GM18505 (cell line): ENCODE measurements at regions not wholly inside any gene's neighbourhood (a gene's known extent, or its start where the extent isn't known, plus 50 kb on each side); places are given as distances from the start of the nearest gene placed in this dataset.

Experiments used
- ATAC-seq: cut with Tn5 transposase; IDR thresholded peaks from one replicate; pipeline ENCODE4 v1.9.1; 2021; ENCODE audit not compliant: unreplicated experiment
- POLR2A ChIP-seq: IDR thresholded peaks from 4 replicates; pipeline ENCODE4 v1.6.1; 2011; ENCODE audit warnings: borderline replicate concordance; ENCODE audit not compliant: insufficient read depth, insufficient read length; ENCODE audit errors: extremely low read depth

GRCh38 chr22:47923011-47923427, 1160.6 kb downstream of the TBC1D22A start:
- ATAC-seq, result no peak
- TF ChIP-seq POLR2A, result no peak

- no peak for ATAC-seq
- TF ChIP-seq POLR2A, result no peak
These were observed 1159.5 kb downstream of the TBC1D22A start for GRCh38 chr22:47921906-47922305.

- TF ChIP-seq POLR2A, result no peak
- ATAC-seq, result no peak
These were observed 1158.0 kb downstream of the TBC1D22A start for GRCh38 chr22:47920380-47920959.

- no peak for TF ChIP-seq POLR2A
- ATAC-seq, result no peak
These were observed 1157.4 kb downstream of the TBC1D22A start for GRCh38 chr22:47919893-47920292.

GRCh38 chr22:47919001-47919441, 1156.6 kb downstream of the TBC1D22A start:
- ATAC-seq, result no peak
- no peak for TF ChIP-seq POLR2A

- no peak for ATAC-seq
These were observed 1155.9 kb downstream of the TBC1D22A start for GRCh38 chr22:47918276-47918921.

GRCh38 chr22:47914481-47915097, 1152.1 kb downstream of the TBC1D22A start:
- no peak for ATAC-seq
- no peak for TF ChIP-seq POLR2A

More at GRCh38 chr22:47918276-47918921, 1155.9 kb downstream of the TBC1D22A start:
- no peak for TF ChIP-seq POLR2A

- ATAC-seq, result no peak
- no peak for TF ChIP-seq POLR2A
These were observed 1140.3 kb downstream of the TBC1D22A start for GRCh38 chr22:47902646-47903180.

- no peak for TF ChIP-seq POLR2A
- no peak for ATAC-seq
These were observed 1139.5 kb downstream of the TBC1D22A start for GRCh38 chr22:47901911-47902310.

- no peak for ATAC-seq
- TF ChIP-seq POLR2A, result no peak
These were observed 1137.4 kb downstream of the TBC1D22A start for GRCh38 chr22:47899894-47900293.

GRCh38 chr22:47898946-47899345, 1136.5 kb downstream of the TBC1D22A start:
- no peak for TF ChIP-seq POLR2A
- no peak for ATAC-seq

GRCh38 chr22:47891609-47892008, 1129.2 kb downstream of the TBC1D22A start:
- ATAC-seq, result no peak

GRCh38 chr22:47888817-47889216, 1126.4 kb downstream of the TBC1D22A start:
- ATAC-seq, result no peak
- TF ChIP-seq POLR2A, result no peak

More at GRCh38 chr22:47891609-47892008, 1129.2 kb downstream of the TBC1D22A start:
- no peak for TF ChIP-seq POLR2A

- no peak for TF ChIP-seq POLR2A
- no peak for ATAC-seq
These were observed 1122.3 kb downstream of the TBC1D22A start for GRCh38 chr22:47884775-47885174.

GRCh38 chr22:47884200-47884599, 1121.8 kb downstream of the TBC1D22A start:
- no peak for ATAC-seq
- TF ChIP-seq POLR2A, result no peak

- TF ChIP-seq POLR2A, result no peak
- no peak for ATAC-seq
These were observed 1121.3 kb downstream of the TBC1D22A start for GRCh38 chr22:47883757-47884156.
